Erythroblast (primary cell): ENCODE measurements at regions not wholly inside any gene's neighbourhood (a gene's known extent, or its start where the extent isn't known, plus 50 kb on each side); places are given as distances from the start of the nearest gene placed in this dataset.

Experiments used
- GATA1 ChIP-seq: IDR thresholded peaks from 2 replicates; pipeline ENCODE4 v1.6.1; 2011; ENCODE audit warnings: low read depth, mild to moderate bottlenecking, control low read depth, low read length, moderate library complexity
- POLR2A ChIP-seq: IDR thresholded peaks from 2 replicates; pipeline ENCODE4 v1.6.1; 2011; ENCODE audit warnings: mild to moderate bottlenecking, low read length

DNA sequence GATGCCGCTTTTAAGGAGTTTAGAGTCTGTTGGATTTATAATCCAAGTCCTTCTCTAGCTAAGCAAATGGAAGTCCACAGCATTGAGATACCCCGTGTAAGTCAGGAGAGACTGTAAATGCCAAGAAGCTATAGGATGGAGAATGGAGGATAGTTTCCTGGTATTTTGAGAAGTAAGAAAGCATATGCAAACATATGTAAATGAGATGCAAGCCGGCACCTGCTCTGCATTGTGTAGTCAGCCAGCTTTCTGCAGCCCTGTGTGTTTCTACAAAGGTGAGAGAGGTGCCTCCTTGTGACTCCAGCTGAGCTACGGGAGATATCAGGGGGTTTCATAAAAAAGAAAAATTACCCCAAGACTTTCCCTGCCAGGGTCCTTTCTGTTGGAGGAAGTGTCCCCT, 176.3 kb downstream of the RPS24 start:
- TF ChIP-seq POLR2A (no peak), GATA1 (no peak)
